Inflammatory macrophage treated with lipopolysaccharide for 4 hours (primary cell): ENCODE measurements at regions not wholly inside any gene's neighbourhood (a gene's known extent, or its start where the extent isn't known, plus 50 kb on each side); places are given as distances from the start of the nearest gene placed in this dataset.
"Not testable (repeated sequence)": the region's sequence is repeated elsewhere in the genome, so short reads cannot be mapped to it uniquely, and the experiment has no call there.

Source experiments
- DNase-seq: peaks from one replicate; pipeline ENCODE4 v3.0.0-alpha.2; 2020

DNA sequence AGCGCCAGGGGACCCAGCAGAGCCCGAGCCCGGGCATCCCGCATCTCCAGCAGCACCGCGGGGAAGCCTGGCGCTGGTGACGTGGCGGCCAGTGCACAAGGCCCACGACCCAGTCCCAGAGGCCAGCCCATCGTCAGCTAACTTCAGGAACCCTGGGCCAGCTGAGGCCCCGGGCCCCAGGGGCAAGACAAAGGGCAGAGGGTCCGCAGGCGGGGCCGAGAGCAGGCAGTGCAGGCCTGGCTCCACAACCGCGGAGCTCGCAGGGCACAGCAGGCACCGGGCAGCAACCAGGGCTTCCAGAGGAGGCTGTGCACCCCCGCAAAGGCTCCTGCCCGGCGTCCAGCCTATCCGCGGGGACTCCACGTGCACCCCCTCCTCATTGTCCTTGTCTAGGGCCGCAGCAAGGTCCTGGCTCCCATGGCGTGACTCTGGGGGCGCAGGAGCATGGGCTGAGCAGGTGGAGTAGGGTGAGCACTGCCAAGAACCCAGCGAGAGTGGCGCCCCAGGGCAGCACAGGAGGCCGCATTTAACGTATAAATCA, 352.5 kb downstream of the KCNJ18 start:
- not testable (repeated sequence) for DNase-seq

DNA sequence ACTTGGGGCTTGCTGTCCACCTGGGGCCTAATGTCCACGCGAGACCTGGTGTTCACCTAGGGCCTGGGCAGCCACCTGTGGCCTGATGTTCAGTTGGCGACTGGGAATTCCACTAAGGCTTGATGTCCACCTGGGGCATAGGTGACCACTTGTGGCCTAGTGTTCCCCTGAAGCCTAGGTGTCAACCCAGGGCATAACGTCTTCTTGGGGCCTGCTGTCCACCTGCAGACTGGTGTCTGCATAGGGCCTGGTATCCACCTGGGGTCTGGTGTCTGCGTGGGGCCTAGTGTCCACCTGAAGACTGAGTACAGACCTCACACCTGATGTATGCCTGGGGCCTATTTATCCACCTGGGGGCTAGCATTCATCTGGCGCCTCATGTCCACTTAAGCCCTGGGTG, 355.2 kb downstream of the KCNJ18 start:
- DNase-seq = not testable (repeated sequence)

DNA sequence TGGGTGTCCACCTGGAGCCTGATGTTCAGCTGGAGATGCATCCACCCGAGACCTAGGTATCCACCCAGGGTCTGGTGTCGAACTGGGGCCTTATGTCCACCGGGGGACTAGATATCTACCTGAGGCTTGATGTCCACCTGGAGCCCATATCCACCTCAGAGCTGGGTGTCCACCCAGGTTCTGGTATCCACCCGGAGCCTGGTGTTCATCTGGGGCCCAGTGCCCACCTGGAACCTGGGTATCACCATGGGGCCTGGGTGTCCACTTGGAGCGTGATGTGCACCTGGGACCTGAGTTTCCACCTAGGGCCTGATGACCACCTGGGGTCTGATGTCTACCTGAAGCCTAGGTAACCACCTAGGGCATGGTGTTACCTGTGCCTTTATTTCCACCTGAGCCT, 355.9 kb downstream of the KCNJ18 start:
- not testable (repeated sequence) for DNase-seq

DNA sequence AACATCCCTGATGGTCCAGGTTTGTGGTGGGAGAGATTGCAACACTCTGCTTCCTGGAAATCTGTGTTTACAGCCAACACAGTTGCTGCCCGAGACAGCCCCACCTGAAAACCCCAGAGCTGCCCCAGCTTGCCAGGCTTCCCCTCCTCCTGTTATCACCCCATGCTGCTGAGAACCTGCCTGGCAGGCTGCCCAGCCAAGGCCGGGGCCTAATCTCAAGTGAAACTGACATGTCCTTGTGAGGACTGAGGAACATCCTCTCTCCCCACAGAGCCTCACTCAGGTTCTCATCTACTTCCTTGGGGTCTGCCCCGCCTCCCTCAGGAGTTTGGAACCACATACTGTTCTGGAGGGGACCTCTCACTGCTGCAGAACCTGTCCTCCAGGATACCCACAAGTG, 358.4 kb downstream of the KCNJ18 start:
- DNase-seq = not testable (repeated sequence)

GRCh38 chr17:22052715-22053114, 360.4 kb downstream of the KCNJ18 start:
- DNase-seq = not testable (repeated sequence)

GRCh38 chr17:22056566-22056965, 364.2 kb downstream of the KCNJ18 start:
- not testable (repeated sequence) for DNase-seq

DNA sequence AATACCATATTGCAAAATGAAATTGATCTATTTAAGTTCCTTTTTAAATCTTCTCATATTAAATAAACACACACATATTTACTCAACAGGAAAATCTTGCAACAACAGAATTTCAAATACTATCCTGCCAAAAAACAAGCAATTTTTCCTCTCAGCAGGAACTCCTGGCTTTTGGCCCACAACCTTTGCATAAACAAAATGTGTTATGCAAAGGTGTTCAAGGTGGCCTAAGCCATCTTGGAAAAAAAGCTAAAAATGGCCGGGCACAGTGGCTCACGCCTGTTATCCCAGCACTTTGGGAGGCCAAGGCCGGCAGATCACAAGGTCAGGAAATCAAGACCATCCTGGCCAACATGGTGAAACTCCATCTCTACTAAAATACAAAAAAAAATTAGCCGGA, 383.6 kb downstream of the KCNJ18 start:
- not testable (repeated sequence) for DNase-seq

GRCh38 chr17:22088589-22088988, 396.3 kb downstream of the KCNJ18 start:
- DNase-seq = not testable (repeated sequence)

DNA sequence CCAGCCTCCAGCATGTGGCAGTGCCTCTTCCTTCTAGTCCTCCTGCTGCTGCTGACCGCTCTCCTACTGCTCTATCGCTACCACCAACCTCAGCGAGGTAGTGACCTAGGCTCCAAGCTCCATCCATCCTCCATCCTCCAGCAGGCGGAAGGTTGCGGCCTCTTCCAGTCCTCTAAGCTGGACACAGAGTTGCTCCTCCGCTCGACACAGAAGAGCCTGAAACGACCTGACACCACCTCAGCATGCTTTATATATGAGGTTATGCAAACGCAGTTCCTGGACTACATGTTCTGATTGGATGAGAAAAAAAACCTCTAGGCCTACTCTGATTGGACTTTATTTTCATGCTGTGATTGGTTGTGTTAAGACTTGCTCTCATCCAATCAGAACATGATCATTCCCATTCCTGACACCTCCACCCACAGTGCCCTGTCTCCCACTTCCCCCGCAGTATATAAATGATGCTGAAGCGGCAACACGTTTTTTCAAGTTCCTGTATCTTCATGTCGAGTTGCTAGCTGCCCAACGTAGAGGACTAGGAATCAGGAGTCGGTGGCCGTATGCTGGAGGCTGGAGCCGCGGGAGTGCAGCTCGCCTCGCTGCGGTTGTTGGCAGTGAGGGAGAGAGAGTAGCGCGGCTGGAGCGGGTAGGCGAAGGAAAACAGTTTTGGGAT, 398.1 kb downstream of the KCNJ18 start:
- no peak for DNase-seq

DNA sequence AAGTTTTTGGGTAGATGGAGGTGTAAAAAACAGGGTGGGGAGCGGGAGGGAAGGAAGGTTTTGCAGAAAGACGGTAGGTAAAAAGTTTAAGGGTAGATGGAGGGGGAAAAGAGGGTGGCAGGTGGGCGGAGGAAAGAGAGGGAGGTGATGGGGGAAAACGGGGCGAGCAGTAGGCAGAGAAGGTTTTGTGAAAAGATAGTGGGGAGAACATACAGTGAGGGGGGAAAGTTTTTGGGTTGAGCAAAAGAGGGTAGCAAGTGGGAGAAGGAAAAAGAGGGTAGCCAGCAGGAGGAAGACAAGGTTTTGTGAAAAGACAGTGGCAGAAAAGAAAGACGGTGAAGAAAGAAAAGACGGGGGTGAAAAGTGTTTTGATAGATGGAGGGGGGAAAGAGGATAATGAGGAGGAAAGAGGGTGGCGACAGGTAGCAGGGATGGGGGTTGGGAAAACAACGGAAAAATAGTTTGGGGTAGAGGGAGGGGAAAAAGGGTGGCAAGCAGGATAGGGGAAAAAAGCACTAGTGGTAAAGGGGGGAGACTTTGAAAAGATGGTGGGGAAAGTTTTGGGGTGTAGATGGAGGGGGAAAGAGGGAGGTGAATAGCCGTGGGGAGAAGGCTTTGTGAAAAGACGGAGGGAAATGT, 398.8 kb downstream of the KCNJ18 start:
- not testable (repeated sequence) for DNase-seq

GRCh38 chr17:22091840-22092239, 399.5 kb downstream of the KCNJ18 start:
- not testable (repeated sequence) for DNase-seq

- not testable (repeated sequence) for DNase-seq
Observed at GRCh38 chr17:22095414-22095813, 403.1 kb downstream of the KCNJ18 start.

- not testable (repeated sequence) for DNase-seq
Observed at GRCh38 chr17:22099633-22100032, 407.3 kb downstream of the KCNJ18 start.

GRCh38 chr17:22102177-22102576, 409.9 kb downstream of the KCNJ18 start:
- no peak for DNase-seq

DNA sequence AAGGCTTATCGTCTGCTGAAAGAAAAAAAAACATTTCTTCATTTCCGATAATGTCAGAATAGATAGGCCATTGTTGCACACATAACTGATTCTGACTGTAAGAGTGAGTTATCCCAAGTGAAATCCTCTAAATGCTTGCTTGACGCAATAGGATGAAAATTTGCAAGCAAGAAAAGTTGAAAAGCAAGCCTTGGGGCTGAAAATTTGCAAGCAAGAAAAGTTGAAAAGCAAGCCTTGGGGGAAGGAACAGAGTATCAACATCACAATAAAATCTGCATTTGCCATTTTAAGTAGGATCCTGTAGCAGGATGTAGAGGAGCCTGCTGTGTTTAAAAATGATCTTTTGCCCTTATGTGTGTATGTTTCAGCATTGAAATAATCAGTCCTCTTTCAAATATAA, 424.4 kb downstream of the KCNJ18 start:
- DNase-seq = not testable (repeated sequence)

GRCh38 chr17:22117401-22117800, 425.1 kb downstream of the KCNJ18 start:
- DNase-seq = not testable (repeated sequence)

DNA sequence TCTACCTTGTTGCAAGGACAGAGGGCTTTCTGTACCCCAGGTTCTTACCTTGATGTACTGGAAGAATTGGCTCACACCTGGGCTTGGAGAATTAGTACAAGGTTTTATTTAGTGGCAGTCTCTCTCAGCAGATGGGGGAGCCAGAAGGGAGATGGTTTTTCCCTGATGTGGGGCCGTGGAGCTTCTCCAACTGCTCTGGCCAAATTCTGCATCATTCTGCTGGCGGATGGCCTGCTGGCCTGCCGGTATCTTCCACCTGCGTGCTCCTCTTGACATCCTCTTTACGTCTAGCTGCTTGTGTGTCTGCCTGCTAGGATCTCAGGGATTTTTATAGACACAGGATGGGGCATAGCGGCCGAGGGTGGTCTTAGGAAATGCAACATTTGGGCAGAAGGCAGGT, 426.7 kb downstream of the KCNJ18 start:
- not testable (repeated sequence) for DNase-seq

DNA sequence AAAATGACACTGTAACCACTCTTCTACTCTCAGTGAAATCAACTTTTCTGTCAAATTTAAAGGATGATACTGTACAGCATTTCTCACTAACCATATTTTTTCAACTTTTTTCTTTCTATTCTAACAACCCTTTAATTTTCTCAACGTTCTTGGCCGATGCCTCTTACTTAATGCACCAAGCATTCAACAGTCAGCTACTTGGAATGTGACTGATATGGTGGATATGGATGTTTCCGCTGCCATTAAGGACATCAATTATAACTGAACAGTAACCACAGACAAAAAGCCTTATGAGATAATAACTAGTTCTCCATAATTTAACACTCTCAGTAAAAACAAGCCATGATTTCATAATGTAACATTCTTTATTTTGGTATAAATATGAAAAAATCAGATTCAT, 427.4 kb downstream of the KCNJ18 start:
- DNase-seq = not testable (repeated sequence)

GRCh38 chr17:22123536-22124281, 431.4 kb downstream of the KCNJ18 start:
- DNase-seq = no peak

GRCh38 chr17:22128171-22128570, 435.8 kb downstream of the KCNJ18 start:
- no peak for DNase-seq

DNA sequence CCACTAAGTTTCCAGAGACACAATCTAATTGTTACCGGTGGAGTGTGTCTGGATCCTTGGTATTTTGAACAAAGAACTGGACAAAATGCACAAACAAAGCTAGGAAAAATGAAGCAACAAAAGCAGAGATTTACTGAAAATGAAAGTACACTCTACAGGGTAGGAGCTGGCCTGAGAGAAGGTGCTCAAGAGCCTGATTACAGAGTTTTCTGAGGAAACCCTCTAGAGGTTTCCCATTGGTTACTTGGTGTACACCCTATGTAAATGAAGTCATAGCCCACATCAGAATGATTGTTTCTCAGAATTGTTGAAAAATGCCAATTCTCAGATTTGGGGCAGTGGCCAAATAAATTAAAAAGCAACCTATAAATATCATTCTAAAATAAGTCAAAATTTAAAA, 436.4 kb downstream of the KCNJ18 start:
- DNase-seq = no peak

- DNase-seq = not testable (repeated sequence)
Observed at GRCh38 chr17:22129920-22130319, 437.6 kb downstream of the KCNJ18 start.

GRCh38 chr17:22131740-22132139, 439.4 kb downstream of the KCNJ18 start:
- DNase-seq = no peak
